Stimulated activated CD4-positive, alpha-beta T cell treated with anti-CD3 and anti-CD28 coated beads, TNF-alpha, amount 100 ng/mL, for 48 hours (primary cell): ENCODE measurements at regions not wholly inside any gene's neighbourhood (a gene's known extent, or its start where the extent isn't known, plus 50 kb on each side); places are given as distances from the start of the nearest gene placed in this dataset.
"Not testable (repeated sequence)": the region's sequence is repeated elsewhere in the genome, so short reads cannot be mapped to it uniquely, and the experiment has no call there.

Source experiments
- DNase-seq, 3 donors: peaks; one replicate each; pipeline ENCODE4 v3.0.0-alpha.2; 2020; ENCODE audit warnings: low read depth in 3 of 3

- not testable (repeated sequence) for DNase-seq
Measured at GRCh38 chr1:144031550-144031949, 59.8 kb upstream of the FAM72C start.

GRCh38 chr1:144026022-144026421 is 54.2 kb upstream of the FAM72C start:
- DNase-seq, result not testable (repeated sequence)

- DNase-seq, result not testable (repeated sequence)
Measured at GRCh38 chr1:144021690-144022384, 50.1 kb upstream of the FAM72C start.
